Gastrocnemius medialis (tissue), 4 donors: ENCODE measurements at regions not wholly inside any gene's neighbourhood (a gene's known extent, or its start where the extent isn't known, plus 50 kb on each side); places are given as distances from the start of the nearest gene placed in this dataset.

ENCODE experiments used
- ATAC-seq, 2 donors: fragments of 150-250 bp; one replicate each; pipeline ENCODE4 v1.9.1; 2016
- DNase-seq, 2 donors: peaks; one replicate each; pipeline ENCODE4 v3.0.0-alpha.2; 2019
- H3K27ac ChIP-seq, 4 donors: fragments of 200-600 bp; sonication (generic); 1 replicate in 1 of 4; 2 replicates in 3 of 4; pipeline ENCODE4 v1.5.1; 2016 to 2018; ENCODE audit warnings: mild to moderate bottlenecking in 2 of 4, moderate library complexity in 1 of 4
- H3K27me3 ChIP-seq, 3 donors: fragments of 200-600 bp; sonication (generic) in 2 of 3; 1 replicate in 1 of 3; 2 replicates in 2 of 3; pipeline versions ENCODE4 v1.5.1 to v1.6.0; 2016 to 2019; ENCODE audit warnings: mild to moderate bottlenecking in 1 of 3, moderate library complexity in 1 of 3
- H3K36me3 ChIP-seq, 2 donors: fragments of 200-600 bp; sonication (generic) in 1 of 2; one replicate each; pipeline ENCODE4 v1.5.1; 2017 to 2018
- H3K4me1 ChIP-seq, 2 donors: fragments of 200-600 bp; sonication (generic) in 1 of 2; one replicate each; pipeline ENCODE4 v1.5.1; 2016 to 2017; ENCODE audit warnings: mild to moderate bottlenecking in 2 of 2
- H3K4me3 ChIP-seq, 4 donors: fragments of 200-600 bp; sonication (generic) in 3 of 4; 1 replicate in 1 of 4; 2 replicates in 3 of 4; pipeline ENCODE4 v1.5.1; 2016 to 2019; ENCODE audit warnings: mild to moderate bottlenecking in 2 of 4
- H3K9me3 ChIP-seq, 3 donors: fragments of 200-600 bp; sonication (generic) in 2 of 3; 1 replicate in 1 of 3; 2 replicates in 2 of 3; pipeline ENCODE4 v1.5.1; 2016 to 2019
- CTCF ChIP-seq, 5 experiments: fragments of 450-650 bp in 3 of 5; fragments of 200-600 bp in 2 of 5; sonication (generic) in 2 of 5; IDR thresholded peaks in 4 of 5; conservative IDR thresholded peaks in 1 of 5; 1 replicate in 4 of 5; 2 replicates in 1 of 5; pipeline ENCODE4 v1.5.1; 2016 to 2019; ENCODE audit warnings: antibody characterized with exemption in 5 of 5, mild to moderate bottlenecking in 3 of 5, moderate library complexity in 3 of 5
- POLR2A ChIP-seq, 2 donors: fragments of 450-650 bp; IDR thresholded peaks; one replicate each; pipeline ENCODE4 v1.6.1; 2017; ENCODE audit warnings: antibody characterized with exemption in 2 of 2, mild to moderate bottlenecking in 2 of 2, moderate library complexity in 2 of 2
- in situ Hi-C, 4 donors: fragments of 200-750 bp; cut with MboI; loops; one replicate each; pipeline versions ENCODE4 v1.15.0 to v1.8.0; 2017; ENCODE audit warnings: low sequenced_read_pairs in 4 of 4
- intact Hi-C: fragments of 100-400 bp; cut with DNase I; formaldehyde crosslinking; loops from one replicate; pipeline ENCODE4 v1.15.1; 2023; ENCODE audit warnings: low total_unique reads

- TF ChIP-seq CTCF (IDR thresholded peaks at IDR 0.05 in 4 of 5, conservative IDR thresholded peaks at IDR 0.05 in 1 of 5), result no peak
- TF ChIP-seq POLR2A (IDR thresholded peaks at IDR 0.05), result no peak
- intact Hi-C loops, result no loop called here
- Histone ChIP-seq H3K9me3 (no peaks in the 10 kb centered on the region), H3K36me3 (no peaks in the 10 kb centered on the region), H3K4me1 (no peaks in the 10 kb centered on the region), H3K4me3 (no peak overlapping the region), H3K27ac (no peak overlapping the region), H3K27me3 (no peaks in the 10 kb centered on the region)
- in situ Hi-C loops, result no loop called here
- ATAC-seq (no peak), DNase-seq (no peak)
Observed at GRCh38 chr2:144067506-144067905, 452.4 kb downstream of the ZEB2 start.

- Histone ChIP-seq H3K36me3 (no peaks in the 10 kb centered on the region), H3K9me3 (no peaks in the 10 kb centered on the region), H3K4me1 (no peaks in the 10 kb centered on the region), H3K27me3 (no peaks in the 10 kb centered on the region), H3K4me3 (no peak overlapping the region), H3K27ac (no peak overlapping the region)
- DNase-seq (no peak), ATAC-seq (no peak)
- in situ Hi-C loops (no loop called here), intact Hi-C loops (no loop called here)
- no peak for TF ChIP-seq POLR2A (IDR thresholded peaks at IDR 0.05)
- no peak for TF ChIP-seq CTCF (IDR thresholded peaks at IDR 0.05 in 4 of 5, conservative IDR thresholded peaks at IDR 0.05 in 1 of 5)
Observed at GRCh38 chr2:144063602-144064001, 456.3 kb downstream of the ZEB2 start.

GRCh38 chr2:144054911-144055310 is 465.0 kb downstream of the ZEB2 start:
- Histone ChIP-seq H3K36me3 (no peaks in the 10 kb centered on the region), H3K9me3 (no peaks in the 10 kb centered on the region), H3K27me3 (no peaks in the 10 kb centered on the region), H3K4me1 (no peaks in the 10 kb centered on the region), H3K27ac (no peak overlapping the region), H3K4me3 (no peak overlapping the region)
- no peak for DNase-seq
- intact Hi-C loops (no loop called here), in situ Hi-C loops (no loop called here)
- TF ChIP-seq POLR2A (IDR thresholded peaks at IDR 0.05) (no peak), CTCF (IDR thresholded peaks at IDR 0.05 in 4 of 5, conservative IDR thresholded peaks at IDR 0.05 in 1 of 5) (no peak)
- ATAC-seq, result no peak

GRCh38 chr2:144052083-144052482 is 467.8 kb downstream of the ZEB2 start:
- in situ Hi-C loops, result no loop called here
- intact Hi-C loops, result no loop called here
- no peak for TF ChIP-seq POLR2A (IDR thresholded peaks at IDR 0.05)
- TF ChIP-seq CTCF (IDR thresholded peaks at IDR 0.05 in 4 of 5, conservative IDR thresholded peaks at IDR 0.05 in 1 of 5), result no peak
- H3K9me3 ChIP-seq, result no peaks in the 10 kb centered on the region
- no peaks in the 10 kb centered on the region for H3K27me3 ChIP-seq
- no peak overlapping the region for H3K27ac ChIP-seq
- no peaks in the 10 kb centered on the region for H3K36me3 ChIP-seq
- peaks cover 0 to 6% of the 10 kb centered on the region in 2 donors for H3K4me1 ChIP-seq
- H3K4me3 ChIP-seq, result no peak overlapping the region
- no peak for DNase-seq
- ATAC-seq, result no peak

DNA sequence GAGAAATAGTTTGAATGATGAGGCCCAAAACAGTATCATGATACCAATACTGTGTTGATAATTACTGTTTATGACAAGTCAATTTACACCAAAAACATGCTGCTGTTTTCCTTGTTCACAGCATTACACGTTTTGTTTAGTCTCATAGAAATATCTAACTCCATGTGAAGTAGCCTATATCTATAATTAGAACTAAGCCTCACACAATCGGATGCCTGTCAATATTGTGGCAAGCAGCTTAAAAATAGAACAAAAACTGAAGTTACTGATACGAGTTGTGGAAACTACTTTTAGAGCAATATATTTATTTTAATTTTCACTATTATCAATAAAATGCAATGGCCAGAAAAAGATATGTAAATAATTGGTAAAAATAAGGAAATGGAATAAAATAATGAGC is 470.8 kb downstream of the ZEB2 start:
- H3K27ac ChIP-seq, result no peak overlapping the region
- TF ChIP-seq CTCF (IDR thresholded peaks at IDR 0.05 in 4 of 5, conservative IDR thresholded peaks at IDR 0.05 in 1 of 5) (no peak), POLR2A (IDR thresholded peaks at IDR 0.05) (no peak)
- ATAC-seq, result no peak
- no peak for DNase-seq
- H3K27me3 ChIP-seq, result no peaks in the 10 kb centered on the region
- H3K9me3 ChIP-seq, result no peaks in the 10 kb centered on the region
- peaks cover 0 to 6% of the 10 kb centered on the region in 2 donors for H3K4me1 ChIP-seq
- in situ Hi-C loops (no loop called here), intact Hi-C loops (no loop called here)
- H3K4me3 ChIP-seq, result no peak overlapping the region
- no peaks in the 10 kb centered on the region for H3K36me3 ChIP-seq
